HG03159 (cell line): ENCODE measurements at regions not wholly inside any gene's neighbourhood (a gene's known extent, or its start where the extent isn't known, plus 50 kb on each side); places are given as distances from the start of the nearest gene placed in this dataset.
"Not testable (repeated sequence)": the region's sequence is repeated elsewhere in the genome, so short reads cannot be mapped to it uniquely, and the experiment has no call there.

Source experiments
- ATAC-seq: cut with Tn5 transposase; IDR thresholded peaks from one replicate; pipeline ENCODE4 v1.9.1; 2021; ENCODE audit warnings: mild to moderate bottlenecking, moderate library complexity; ENCODE audit not compliant: unreplicated experiment

GRCh38 chr12:131430158-131430742, 280.6 kb upstream of the SFSWAP start:
- no peak for ATAC-seq

- ATAC-seq: not testable (repeated sequence)
Observed at GRCh38 chr12:131431126-131431655, 279.7 kb upstream of the SFSWAP start.

- no peak for ATAC-seq
Observed at GRCh38 chr12:131432532-131433260, 278.2 kb upstream of the SFSWAP start.

- no peak for ATAC-seq
Observed at GRCh38 chr12:131434208-131435125, 276.4 kb upstream of the SFSWAP start.

- ATAC-seq: no peak
Observed at GRCh38 chr12:131436922-131437705, 273.8 kb upstream of the SFSWAP start.

- ATAC-seq: no peak
Observed at GRCh38 chr12:131437706-131438492, 273.0 kb upstream of the SFSWAP start.

GRCh38 chr12:131438493-131438835, 272.4 kb upstream of the SFSWAP start:
- not testable (repeated sequence) for ATAC-seq

- no peak for ATAC-seq
Observed at GRCh38 chr12:131438881-131439280, 272.0 kb upstream of the SFSWAP start.

GRCh38 chr12:131439752-131440151, 271.1 kb upstream of the SFSWAP start:
- not testable (repeated sequence) for ATAC-seq

GRCh38 chr12:131440209-131441059, 270.5 kb upstream of the SFSWAP start:
- ATAC-seq: not testable (repeated sequence)

GRCh38 chr12:131441060-131441396, 269.9 kb upstream of the SFSWAP start:
- ATAC-seq: no peak

- ATAC-seq: no peak
Observed at GRCh38 chr12:131441638-131442336, 269.1 kb upstream of the SFSWAP start.

- no peak for ATAC-seq
Observed at GRCh38 chr12:131442337-131442918, 268.5 kb upstream of the SFSWAP start.

GRCh38 chr12:131443019-131444000, 267.6 kb upstream of the SFSWAP start:
- no peak for ATAC-seq

GRCh38 chr12:131444220-131445164, 266.4 kb upstream of the SFSWAP start:
- no peak for ATAC-seq
